ENCODE measurements at regions not wholly inside any gene's neighbourhood (a gene's known extent, or its start where the extent isn't known, plus 50 kb on each side); places are given as distances from the start of the nearest gene placed in this dataset.

DNA sequence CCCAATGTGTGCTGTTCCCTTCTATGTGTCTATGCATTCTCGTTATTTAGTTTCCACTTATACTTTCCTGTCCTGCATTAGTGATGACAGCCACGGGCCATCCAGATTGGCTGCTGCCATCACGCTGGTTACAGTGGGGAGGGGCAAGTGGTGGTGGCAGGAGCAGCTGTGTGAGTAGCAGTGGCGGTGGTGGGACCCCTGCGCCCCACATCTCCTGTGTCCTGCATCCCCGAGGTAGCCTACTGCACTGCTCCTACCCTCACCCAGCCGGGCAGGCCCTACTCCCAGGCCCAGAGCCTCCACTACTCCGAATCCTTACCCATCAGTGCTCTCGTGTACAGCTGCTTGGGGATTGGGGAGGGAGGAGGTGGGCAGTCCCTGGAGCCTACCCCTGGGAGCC is 798.7 kb upstream of the AGA start:
- no peak overlapping the region for H3K4me3 Mint-ChIP-seq (ENCODE audit: low read depth)
- no peak for DNase-seq (ENCODE audit: low spot score, unreplicated experiment)
- no peaks in the 10 kb centered on the region for H3K36me3 Mint-ChIP-seq (ENCODE audit: insufficient read depth)
- no peaks in the 10 kb centered on the region for H3K4me1 Mint-ChIP-seq (ENCODE audit: low read depth)
- TF ChIP-seq, protein P1, sequence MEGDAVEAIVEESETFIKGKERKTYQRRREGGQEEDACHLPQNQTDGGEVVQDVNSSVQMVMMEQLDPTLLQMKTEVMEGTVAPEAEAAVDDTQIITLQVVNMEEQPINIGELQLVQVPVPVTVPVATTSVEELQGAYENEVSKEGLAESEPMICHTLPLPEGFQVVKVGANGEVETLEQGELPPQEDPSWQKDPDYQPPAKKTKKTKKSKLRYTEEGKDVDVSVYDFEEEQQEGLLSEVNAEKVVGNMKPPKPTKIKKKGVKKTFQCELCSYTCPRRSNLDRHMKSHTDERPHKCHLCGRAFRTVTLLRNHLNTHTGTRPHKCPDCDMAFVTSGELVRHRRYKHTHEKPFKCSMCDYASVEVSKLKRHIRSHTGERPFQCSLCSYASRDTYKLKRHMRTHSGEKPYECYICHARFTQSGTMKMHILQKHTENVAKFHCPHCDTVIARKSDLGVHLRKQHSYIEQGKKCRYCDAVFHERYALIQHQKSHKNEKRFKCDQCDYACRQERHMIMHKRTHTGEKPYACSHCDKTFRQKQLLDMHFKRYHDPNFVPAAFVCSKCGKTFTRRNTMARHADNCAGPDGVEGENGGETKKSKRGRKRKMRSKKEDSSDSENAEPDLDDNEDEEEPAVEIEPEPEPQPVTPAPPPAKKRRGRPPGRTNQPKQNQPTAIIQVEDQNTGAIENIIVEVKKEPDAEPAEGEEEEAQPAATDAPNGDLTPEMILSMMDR (IDR thresholded peaks at IDR 0.05; ENCODE audit: unreplicated experiment): no peak
- H3K27ac Mint-ChIP-seq: no peak overlapping the region
- no peaks in the 10 kb centered on the region for H3K27me3 Mint-ChIP-seq
- peaks cover 18% of the 10 kb centered on the region for H3K9me3 Mint-ChIP-seq (ENCODE audit: low read depth)

DNA sequence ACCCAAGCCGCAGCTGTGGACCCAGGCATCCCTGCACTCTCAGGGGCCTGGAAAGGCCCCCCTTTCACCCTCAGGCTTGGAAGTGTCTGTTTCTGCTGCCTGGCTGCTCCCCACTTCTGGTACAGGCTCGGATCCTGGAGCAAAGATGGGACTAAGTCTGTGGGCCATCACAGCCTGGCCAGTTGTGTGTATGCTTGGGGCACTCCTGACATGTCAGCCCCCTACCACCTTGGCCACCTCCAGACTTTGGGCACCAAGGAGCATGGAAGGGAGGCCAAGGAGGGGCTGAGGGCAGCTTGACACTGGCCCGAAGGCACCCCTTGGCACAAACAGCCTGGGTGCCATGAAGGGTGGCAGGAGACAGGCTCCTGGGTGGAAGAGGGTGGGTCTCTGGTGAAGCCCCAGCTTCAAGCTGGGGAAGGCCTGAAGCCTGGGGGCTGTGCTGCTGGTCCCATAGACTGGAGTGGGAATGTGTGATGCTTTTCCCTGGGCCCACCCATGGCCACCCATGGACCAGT is 799.4 kb upstream of the AGA start:
- H3K4me3 Mint-ChIP-seq (ENCODE audit: low read depth): no peak overlapping the region
- H3K4me1 Mint-ChIP-seq (ENCODE audit: low read depth): no peaks in the 10 kb centered on the region
- H3K27ac Mint-ChIP-seq: no peak overlapping the region
- H3K36me3 Mint-ChIP-seq (ENCODE audit: insufficient read depth): no peaks in the 10 kb centered on the region
- H3K9me3 Mint-ChIP-seq (ENCODE audit: low read depth): peaks cover 13% of the 10 kb centered on the region
- TF ChIP-seq, protein P1 (IDR thresholded peaks at IDR 0.05; ENCODE audit: unreplicated experiment): no peak
- no peak for DNase-seq (ENCODE audit: low spot score, unreplicated experiment)
- H3K27me3 Mint-ChIP-seq: no peaks in the 10 kb centered on the region

DNA sequence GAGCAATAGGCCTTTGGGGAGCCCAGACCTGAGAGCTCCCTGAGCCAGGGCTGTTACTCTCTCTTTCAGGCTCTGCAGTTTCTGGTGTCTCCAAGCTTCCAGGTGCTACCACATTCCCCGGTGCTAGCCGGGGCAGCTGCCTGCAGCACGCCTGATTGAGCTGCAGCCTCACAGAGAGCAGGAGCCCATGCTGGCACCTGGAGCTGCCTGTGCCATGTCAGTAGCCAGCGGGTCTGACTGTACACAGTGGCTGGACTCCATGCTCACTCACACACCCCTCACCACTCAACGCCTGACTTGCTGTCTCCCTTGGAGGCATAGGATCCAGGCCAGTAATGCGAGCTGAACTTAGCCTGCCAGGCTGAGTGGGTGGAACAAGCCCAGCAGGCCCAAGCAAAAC is 800.4 kb upstream of the AGA start:
- H3K36me3 Mint-ChIP-seq (ENCODE audit: insufficient read depth): no peaks in the 10 kb centered on the region
- DNase-seq (ENCODE audit: low spot score, unreplicated experiment): no peak
- no peak overlapping the region for H3K27ac Mint-ChIP-seq

DNA sequence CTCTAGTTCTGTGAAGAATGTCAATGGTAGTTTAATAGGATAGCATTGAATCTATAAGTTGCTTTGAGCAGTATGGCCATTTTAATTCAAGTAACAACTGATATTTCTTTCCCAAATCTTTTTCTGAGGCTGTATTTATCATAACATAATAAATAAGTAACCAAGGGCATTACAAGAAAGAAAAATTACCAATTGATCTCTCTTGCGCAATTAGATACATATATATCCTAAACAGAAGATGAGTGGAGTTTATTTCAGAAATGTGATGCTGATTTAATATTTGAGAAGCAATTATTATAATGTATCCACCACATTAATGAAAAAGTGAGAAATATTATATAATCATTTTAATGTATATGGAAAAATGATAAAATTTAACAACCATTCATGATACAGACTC is 802.5 kb upstream of the AGA start:
- Mint-ChIP-seq H3K27me3 (no peaks in the 10 kb centered on the region), H3K4me3 (ENCODE audit: low read depth) (no peak overlapping the region), H3K27ac (no peak overlapping the region), H3K4me1 (ENCODE audit: low read depth) (no peaks in the 10 kb centered on the region), H3K9me3 (ENCODE audit: low read depth) (peaks cover 22% of the 10 kb centered on the region), H3K36me3 (ENCODE audit: insufficient read depth) (no peaks in the 10 kb centered on the region)
- TF ChIP-seq, protein P1 (IDR thresholded peaks at IDR 0.05; ENCODE audit: unreplicated experiment): no peak
- DNase-seq (ENCODE audit: low spot score, unreplicated experiment): no peak

More for the DNA sequence above, 800.4 kb upstream of the AGA start:
- TF ChIP-seq, protein P1 (IDR thresholded peaks at IDR 0.05; ENCODE audit: unreplicated experiment): no peak
- no peaks in the 10 kb centered on the region for H3K27me3 Mint-ChIP-seq
- H3K4me3 Mint-ChIP-seq (ENCODE audit: low read depth): no peak overlapping the region
- H3K4me1 Mint-ChIP-seq (ENCODE audit: low read depth): no peaks in the 10 kb centered on the region
- H3K9me3 Mint-ChIP-seq (ENCODE audit: low read depth): peaks cover 13% of the 10 kb centered on the region

DNA sequence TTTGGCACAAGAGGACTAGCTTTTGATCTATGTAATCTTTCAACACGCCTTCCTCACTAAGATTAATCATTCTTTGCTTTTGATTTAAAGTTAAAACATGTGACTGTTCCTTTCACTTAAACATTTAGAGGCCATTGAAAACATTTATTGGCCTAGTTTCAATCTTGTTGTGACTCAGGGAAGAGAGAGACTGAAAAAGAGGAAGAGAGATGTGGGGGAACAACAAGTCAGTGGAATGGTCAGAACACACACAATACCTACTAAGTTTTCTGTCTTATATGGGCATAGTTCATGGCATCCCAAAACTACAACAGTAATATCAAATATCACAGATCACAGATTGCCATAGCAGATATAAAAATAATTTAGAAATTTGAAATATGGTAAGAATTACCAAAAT is 812.9 kb upstream of the AGA start:
- Mint-ChIP-seq H3K27me3 (no peaks in the 10 kb centered on the region), H3K36me3 (ENCODE audit: insufficient read depth) (no peaks in the 10 kb centered on the region), H3K9me3 (ENCODE audit: low read depth) (peaks cover 14% of the 10 kb centered on the region), H3K27ac (no peak overlapping the region), H3K4me3 (ENCODE audit: low read depth) (no peak overlapping the region), H3K4me1 (ENCODE audit: low read depth) (no peaks in the 10 kb centered on the region)
- DNase-seq (ENCODE audit: low spot score, unreplicated experiment): no peak
- TF ChIP-seq, protein P1 (IDR thresholded peaks at IDR 0.05; ENCODE audit: unreplicated experiment): no peak
